WERI-Rb-1 (cell line): ENCODE measurements at regions not wholly inside any gene's neighbourhood (a gene's known extent, or its start where the extent isn't known, plus 50 kb on each side); places are given as distances from the start of the nearest gene placed in this dataset.

ENCODE experiments used
- DNase-seq: peaks from one replicate; pipeline ENCODE4 v3.0.0-alpha.2; 2020
- H3K27ac ChIP-seq: fragments of 250-450 bp; sonication (Bioruptor Pico); 2 replicates; pipeline ENCODE4 v1.5.1; 2020; ENCODE audit warnings: mild to moderate bottlenecking, moderate library complexity
- H3K27me3 ChIP-seq: fragments of 250-450 bp; sonication (Bioruptor Pico); 2 replicates; pipeline ENCODE4 v1.5.1; 2021; ENCODE audit warnings: mild to moderate bottlenecking, low read depth, moderate library complexity; ENCODE audit not compliant: insufficient read depth, severe bottlenecking
- H3K36me3 ChIP-seq: fragments of 250-450 bp; sonication (Bioruptor Pico); 2 replicates; pipeline ENCODE4 v1.5.1; 2020; ENCODE audit warnings: mild to moderate bottlenecking, moderate library complexity
- H3K4me3 ChIP-seq: 2 replicates; pipeline ENCODE4 v1.5.1; 2011; ENCODE audit warnings: low read depth, mild to moderate bottlenecking, control low read depth, low read length
- H3K9me3 ChIP-seq: fragments of 250-450 bp; sonication (Bioruptor Pico); 2 replicates; pipeline ENCODE4 v1.5.1; 2021; ENCODE audit warnings: mild to moderate bottlenecking, moderate library complexity; ENCODE audit not compliant: severe bottlenecking
- TF ChIP-seq, protein P1 (sequence below): IDR thresholded peaks from 2 replicates; pipeline ENCODE4 v1.5.1; 2011; ENCODE audit warnings: low read depth, mild to moderate bottlenecking, control low read depth, inconsistent platforms, low read length

DNA sequence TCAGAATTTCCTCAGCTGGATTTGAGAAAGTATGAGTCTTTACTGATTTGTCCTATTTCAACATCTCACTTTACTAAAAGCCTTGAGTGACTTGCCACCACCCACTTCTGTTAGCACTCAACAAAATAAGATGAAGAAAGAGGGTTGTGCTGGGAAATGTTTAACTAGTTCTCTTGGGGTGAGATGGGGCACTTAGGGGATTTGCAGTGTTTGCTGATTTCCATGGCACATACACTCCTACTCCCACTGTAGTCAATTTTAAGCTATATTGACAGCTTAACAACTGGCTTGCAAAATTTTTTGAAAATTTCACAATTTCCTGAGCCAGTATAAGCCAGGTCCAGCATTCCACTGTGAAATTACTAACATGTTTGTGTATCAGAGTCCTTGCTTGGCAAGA is 463.1 kb upstream of the ARHGEF26 start:
- Histone ChIP-seq H3K27ac (no peak overlapping the region), H3K27me3 (no peaks in the 10 kb centered on the region), H3K4me3 (no peak overlapping the region)

DNA sequence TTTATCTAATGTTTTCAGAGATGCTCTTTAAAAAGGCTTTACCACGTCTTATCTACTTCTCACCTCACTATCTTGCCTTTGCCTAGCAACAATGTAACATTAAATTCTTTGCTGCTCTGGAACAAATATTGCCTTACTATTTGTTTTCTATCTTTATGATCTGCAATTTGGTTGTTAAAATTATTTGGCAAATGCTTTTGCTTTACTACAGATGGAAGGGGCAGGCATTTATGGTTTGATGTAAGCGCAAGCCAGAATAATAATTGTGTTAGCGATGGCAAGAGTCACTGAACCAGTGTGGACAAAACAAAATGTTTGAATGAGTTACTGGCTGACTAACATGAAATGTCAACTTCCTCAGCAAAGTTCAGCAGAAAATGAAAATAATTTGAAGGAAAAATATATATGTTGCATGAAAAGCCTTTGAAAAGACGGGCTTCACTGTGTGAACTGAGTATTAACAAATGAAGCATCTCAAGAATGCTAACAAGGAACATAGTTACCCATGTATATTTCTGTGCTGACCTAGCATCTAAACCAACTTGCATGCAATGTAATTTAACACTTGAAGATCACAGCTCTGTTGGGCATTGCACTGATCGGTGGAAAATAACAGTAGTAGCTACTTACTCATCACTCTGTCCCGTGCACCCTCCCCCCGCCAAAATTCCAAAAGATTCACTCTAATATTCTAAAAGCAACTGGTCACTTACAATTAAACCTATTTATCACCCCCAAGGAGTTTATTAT is 454.0 kb upstream of the ARHGEF26 start:
- no peaks in the 10 kb centered on the region for H3K36me3 ChIP-seq
- no peak overlapping the region for H3K4me3 ChIP-seq
- no peaks in the 10 kb centered on the region for H3K27me3 ChIP-seq
- TF ChIP-seq, protein P1, sequence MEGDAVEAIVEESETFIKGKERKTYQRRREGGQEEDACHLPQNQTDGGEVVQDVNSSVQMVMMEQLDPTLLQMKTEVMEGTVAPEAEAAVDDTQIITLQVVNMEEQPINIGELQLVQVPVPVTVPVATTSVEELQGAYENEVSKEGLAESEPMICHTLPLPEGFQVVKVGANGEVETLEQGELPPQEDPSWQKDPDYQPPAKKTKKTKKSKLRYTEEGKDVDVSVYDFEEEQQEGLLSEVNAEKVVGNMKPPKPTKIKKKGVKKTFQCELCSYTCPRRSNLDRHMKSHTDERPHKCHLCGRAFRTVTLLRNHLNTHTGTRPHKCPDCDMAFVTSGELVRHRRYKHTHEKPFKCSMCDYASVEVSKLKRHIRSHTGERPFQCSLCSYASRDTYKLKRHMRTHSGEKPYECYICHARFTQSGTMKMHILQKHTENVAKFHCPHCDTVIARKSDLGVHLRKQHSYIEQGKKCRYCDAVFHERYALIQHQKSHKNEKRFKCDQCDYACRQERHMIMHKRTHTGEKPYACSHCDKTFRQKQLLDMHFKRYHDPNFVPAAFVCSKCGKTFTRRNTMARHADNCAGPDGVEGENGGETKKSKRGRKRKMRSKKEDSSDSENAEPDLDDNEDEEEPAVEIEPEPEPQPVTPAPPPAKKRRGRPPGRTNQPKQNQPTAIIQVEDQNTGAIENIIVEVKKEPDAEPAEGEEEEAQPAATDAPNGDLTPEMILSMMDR: no peak
- no peaks in the 10 kb centered on the region for H3K9me3 ChIP-seq
- DNase-seq: no peak
- no peak overlapping the region for H3K27ac ChIP-seq

More for the DNA sequence above, 463.1 kb upstream of the ARHGEF26 start:
- no peak for DNase-seq
- no peaks in the 10 kb centered on the region for H3K36me3 ChIP-seq
- no peaks in the 10 kb centered on the region for H3K9me3 ChIP-seq
- TF ChIP-seq, protein P1: no peak

DNA sequence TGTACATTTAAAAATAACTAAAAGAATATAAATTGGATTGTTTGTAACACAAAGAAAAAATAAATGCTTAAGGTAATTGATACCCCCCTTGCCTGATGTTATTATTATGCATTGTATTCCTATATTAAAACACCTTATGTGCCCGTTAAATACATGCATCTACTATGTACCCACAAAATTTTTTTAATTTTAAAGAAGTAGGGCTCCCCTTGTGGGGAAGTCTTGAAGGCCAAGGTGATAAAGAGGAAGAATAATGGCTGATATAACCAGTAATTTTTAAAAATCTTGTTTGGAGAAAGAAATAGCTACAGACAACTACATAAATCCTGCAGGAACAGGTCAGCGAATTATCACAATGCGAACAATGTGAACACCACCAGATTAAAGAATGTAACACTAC is 451.7 kb upstream of the ARHGEF26 start:
- Histone ChIP-seq H3K4me3 (no peak overlapping the region), H3K27me3 (no peaks in the 10 kb centered on the region), H3K36me3 (no peaks in the 10 kb centered on the region), H3K27ac (no peak overlapping the region), H3K9me3 (no peaks in the 10 kb centered on the region)
- DNase-seq: no peak
- TF ChIP-seq, protein P1: no peak

DNA sequence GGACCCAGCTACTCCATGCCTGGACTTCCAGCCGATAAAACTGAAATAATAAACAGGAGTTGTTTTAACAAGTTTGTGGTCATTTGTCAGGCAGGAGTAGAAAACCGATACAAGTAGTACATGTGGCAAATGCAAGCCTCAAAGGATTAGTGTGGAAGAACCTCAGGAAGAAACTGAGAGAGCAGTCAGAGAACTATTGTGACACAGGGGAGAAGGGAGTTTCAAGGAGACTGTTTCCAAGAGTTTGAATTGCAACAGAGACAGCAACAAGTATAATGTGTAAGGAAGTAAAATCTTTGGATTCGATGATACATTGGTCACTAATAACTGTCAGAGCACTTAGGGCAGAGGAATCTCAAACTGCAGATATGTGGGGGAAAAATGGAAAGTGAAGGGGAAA is 450.6 kb upstream of the ARHGEF26 start:
- DNase-seq: no peak
- no peaks in the 10 kb centered on the region for H3K27me3 ChIP-seq
- H3K9me3 ChIP-seq: no peaks in the 10 kb centered on the region
- H3K27ac ChIP-seq: no peak overlapping the region
- no peak overlapping the region for H3K4me3 ChIP-seq
- TF ChIP-seq, protein P1: no peak
- no peaks in the 10 kb centered on the region for H3K36me3 ChIP-seq

DNA sequence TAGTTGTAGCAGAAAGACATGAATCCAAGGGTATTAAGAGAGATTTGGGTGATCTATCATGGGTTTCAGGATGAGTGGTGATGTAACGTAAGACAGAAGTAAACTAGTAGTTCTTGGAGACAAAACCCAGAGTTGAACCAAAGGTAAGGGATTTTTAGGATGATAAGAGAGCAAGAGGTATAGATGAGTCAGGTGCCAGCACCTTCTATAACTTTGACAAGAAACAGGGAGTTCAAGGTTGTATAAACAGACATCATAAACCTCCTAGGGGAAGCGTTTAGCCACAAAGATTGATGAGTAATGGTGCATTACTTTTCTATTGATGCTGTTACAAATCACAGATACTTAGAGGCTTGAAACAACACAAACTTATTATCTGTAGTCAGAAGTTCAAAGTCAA is 447.3 kb upstream of the ARHGEF26 start:
- Histone ChIP-seq H3K4me3 (no peak overlapping the region), H3K9me3 (no peaks in the 10 kb centered on the region), H3K36me3 (no peaks in the 10 kb centered on the region), H3K27me3 (no peaks in the 10 kb centered on the region), H3K27ac (no peak overlapping the region)
- no peak for DNase-seq
- TF ChIP-seq, protein P1: no peak

DNA sequence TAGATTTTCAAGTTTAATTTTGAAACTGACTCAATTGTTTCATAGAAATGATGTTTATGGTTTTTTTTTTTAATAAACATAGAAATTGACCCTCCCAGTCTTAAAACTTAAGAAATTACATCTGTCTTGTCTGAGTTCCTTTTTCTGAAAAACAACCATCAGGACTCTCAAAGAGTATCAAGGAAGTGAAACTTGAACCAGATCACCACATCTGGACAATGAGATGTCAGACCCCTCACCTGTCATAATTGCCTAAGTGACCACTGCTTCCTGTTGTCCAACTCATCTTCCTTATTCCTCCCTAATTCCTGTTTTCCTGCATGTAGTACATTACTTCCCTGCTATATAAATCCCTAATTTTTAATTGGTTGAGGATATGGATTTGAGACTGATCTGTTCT is 441.5 kb upstream of the ARHGEF26 start:
- Histone ChIP-seq H3K36me3 (no peaks in the 10 kb centered on the region), H3K27me3 (no peaks in the 10 kb centered on the region), H3K4me3 (no peak overlapping the region), H3K9me3 (no peaks in the 10 kb centered on the region), H3K27ac (no peak overlapping the region)
- no peak for DNase-seq
- TF ChIP-seq, protein P1: no peak
